ENCODE measurements at regions not wholly inside any gene's neighbourhood (a gene's known extent, or its start where the extent isn't known, plus 50 kb on each side); places are given as distances from the start of the nearest gene placed in this dataset.

GRCh38 chr4:45985038-45985437, 138.8 kb downstream of the GABRG1 start:
- no peak for DNase-seq (ENCODE audit: low read depth in 1 of 2, low spot score in 1 of 2)
- Histone ChIP-seq H3K27me3 (ENCODE audit: insufficient read depth, poor library complexity, severe bottlenecking) (no peaks in the 10 kb centered on the region), H3K4me3 (replicated peaks; ENCODE audit: insufficient read depth, low read length) (no peak overlapping the region), H3K27ac (replicated peaks) (no peak overlapping the region)
- TF ChIP-seq SPI1 (IDR thresholded peaks at IDR 0.05; ENCODE audit: borderline replicate concordance, low read depth) (no peak), REST (IDR thresholded peaks at IDR 0.05; ENCODE audit: insufficient replicate concordance, low read depth) (no peak), GABPA (IDR thresholded peaks at IDR 0.05; ENCODE audit: low read depth) (no peak), POLR2AphosphoS5 (IDR thresholded peaks at IDR 0.05; ENCODE audit: low read depth) (no peak), CTCF (IDR thresholded peaks at IDR 0.05; ENCODE audit: insufficient read depth, low read length) (no peak)

GRCh38 chr4:45971108-45971507, 152.7 kb downstream of the GABRG1 start:
- no peaks in the 10 kb centered on the region for H3K27me3 ChIP-seq (ENCODE audit: insufficient read depth, poor library complexity, severe bottlenecking)
- no peak for DNase-seq (ENCODE audit: low read depth in 1 of 2, low spot score in 1 of 2)
- no peak overlapping the region for H3K4me3 ChIP-seq (replicated peaks; ENCODE audit: insufficient read depth, low read length)
- TF ChIP-seq GABPA (IDR thresholded peaks at IDR 0.05; ENCODE audit: low read depth) (no peak), CTCF (IDR thresholded peaks at IDR 0.05; ENCODE audit: insufficient read depth, low read length) (no peak), REST (IDR thresholded peaks at IDR 0.05; ENCODE audit: insufficient replicate concordance, low read depth) (no peak), POLR2AphosphoS5 (IDR thresholded peaks at IDR 0.05; ENCODE audit: low read depth) (no peak)
- no peak overlapping the region for H3K27ac ChIP-seq (replicated peaks)

DNA sequence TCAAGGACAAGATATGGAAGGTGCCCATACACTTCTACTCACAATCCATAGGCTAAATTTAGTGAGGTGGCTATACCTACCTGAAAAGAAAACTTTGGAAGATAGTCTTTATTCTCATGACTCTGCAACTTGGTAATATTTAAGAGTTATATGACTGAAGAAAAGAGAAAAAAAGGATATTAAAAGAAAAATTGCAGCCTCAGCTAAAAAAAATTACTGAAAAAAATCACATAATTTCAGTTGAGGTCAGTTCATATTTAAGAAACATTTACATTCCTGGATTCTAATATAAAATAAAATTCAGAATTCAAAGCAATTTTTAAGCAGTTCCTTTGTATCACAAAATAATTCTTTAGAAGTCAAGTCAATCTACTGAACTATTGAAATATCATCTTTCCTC, 166.5 kb downstream of the GABRG1 start:
- TF ChIP-seq POLR2AphosphoS5 (IDR thresholded peaks at IDR 0.05; ENCODE audit: low read depth) (no peak), REST (IDR thresholded peaks at IDR 0.05; ENCODE audit: insufficient replicate concordance, low read depth) (no peak), GABPA (IDR thresholded peaks at IDR 0.05; ENCODE audit: low read depth) (no peak), SPI1 (IDR thresholded peaks at IDR 0.05; ENCODE audit: borderline replicate concordance, low read depth) (no peak), CTCF (IDR thresholded peaks at IDR 0.05; ENCODE audit: insufficient read depth, low read length) (no peak)
- DNase-seq (ENCODE audit: low read depth in 1 of 2, low spot score in 1 of 2), result no peak
- H3K27ac ChIP-seq (replicated peaks), result no peak overlapping the region
- H3K27me3 ChIP-seq (ENCODE audit: insufficient read depth, poor library complexity, severe bottlenecking), result no peaks in the 10 kb centered on the region
- H3K4me3 ChIP-seq (replicated peaks; ENCODE audit: insufficient read depth, low read length), result no peak overlapping the region
